Esophagus muscularis mucosa (tissue), 4 donors: ENCODE measurements at regions not wholly inside any gene's neighbourhood (a gene's known extent, or its start where the extent isn't known, plus 50 kb on each side); places are given as distances from the start of the nearest gene placed in this dataset.

ENCODE experiments used
- DNase-seq: peaks from one replicate; pipeline ENCODE4 v3.0.0-alpha.2; 2017; ENCODE audit errors: extremely low spot score
- H3K27ac ChIP-seq, 4 donors: fragments of 200-600 bp; sonication (generic); replicated peaks in 1 of 4; 1 replicate in 3 of 4; 2 replicates in 1 of 4; pipeline ENCODE4 v1.5.1; 2016 to 2019; ENCODE audit warnings: mild to moderate bottlenecking in 1 of 4
- H3K27me3 ChIP-seq, 4 donors: fragments of 200-600 bp; sonication (generic); one replicate each; pipeline versions ENCODE4 v1.5.1 to v1.6.0; 2016 to 2019
- H3K36me3 ChIP-seq, 4 donors: fragments of 200-600 bp; sonication (generic); one replicate each; pipeline ENCODE4 v1.5.1; 2016 to 2019
- H3K4me1 ChIP-seq, 4 donors: fragments of 200-600 bp; sonication (generic); one replicate each; pipeline ENCODE4 v1.5.1; 2016 to 2019
- H3K4me3 ChIP-seq, 4 donors: fragments of 200-600 bp; sonication (generic); 1 replicate in 2 of 4; 2 replicates in 2 of 4; pipeline ENCODE4 v1.5.1; 2016 to 2019; ENCODE audit warnings: mild to moderate bottlenecking in 4 of 4, moderate library complexity in 1 of 4
- H3K9me3 ChIP-seq, 4 donors: fragments of 200-600 bp; sonication (generic); 1 replicate in 3 of 4; 2 replicates in 1 of 4; pipeline ENCODE4 v1.5.1; 2016 to 2019
- EP300 ChIP-seq: sonication (generic); formaldehyde crosslinking; IDR thresholded peaks from one replicate; pipeline ENCODE4 v1.6.1; 2017; ENCODE audit warnings: antibody characterized with exemption
- POLR2A ChIP-seq: fragments of 450-650 bp; IDR thresholded peaks from one replicate; pipeline ENCODE4 v1.6.1; 2017; ENCODE audit warnings: antibody characterized with exemption, moderate library complexity, mild to moderate bottlenecking, low read depth
- POLR2AphosphoS5 ChIP-seq, 2 donors: sonication (generic); formaldehyde crosslinking; IDR thresholded peaks; one replicate each; pipeline ENCODE4 v1.6.1; 2017; ENCODE audit warnings: antibody characterized with exemption in 2 of 2
- WGBS: methylation state at CpG from one replicate; pipeline ENCODE4 v1.1.5; 2018; 5-methylcytosine and 5-hydroxymethylcytosine counted together
- intact Hi-C: fragments of 100-400 bp; cut with DNase I; formaldehyde crosslinking; loops from one replicate; pipeline ENCODE4 v1.15.1; 2023
- TF ChIP-seq, protein P1 (sequence below), 3 experiments: fragments of 200-600 bp in 2 of 3; fragments of 450-650 bp in 1 of 3; sonication (generic) in 2 of 3; IDR thresholded peaks; one replicate each; pipeline ENCODE4 v1.5.1; 2017 to 2019; ENCODE audit warnings: antibody characterized with exemption in 3 of 3, mild to moderate bottlenecking in 2 of 3, moderate library complexity in 1 of 3

DNA sequence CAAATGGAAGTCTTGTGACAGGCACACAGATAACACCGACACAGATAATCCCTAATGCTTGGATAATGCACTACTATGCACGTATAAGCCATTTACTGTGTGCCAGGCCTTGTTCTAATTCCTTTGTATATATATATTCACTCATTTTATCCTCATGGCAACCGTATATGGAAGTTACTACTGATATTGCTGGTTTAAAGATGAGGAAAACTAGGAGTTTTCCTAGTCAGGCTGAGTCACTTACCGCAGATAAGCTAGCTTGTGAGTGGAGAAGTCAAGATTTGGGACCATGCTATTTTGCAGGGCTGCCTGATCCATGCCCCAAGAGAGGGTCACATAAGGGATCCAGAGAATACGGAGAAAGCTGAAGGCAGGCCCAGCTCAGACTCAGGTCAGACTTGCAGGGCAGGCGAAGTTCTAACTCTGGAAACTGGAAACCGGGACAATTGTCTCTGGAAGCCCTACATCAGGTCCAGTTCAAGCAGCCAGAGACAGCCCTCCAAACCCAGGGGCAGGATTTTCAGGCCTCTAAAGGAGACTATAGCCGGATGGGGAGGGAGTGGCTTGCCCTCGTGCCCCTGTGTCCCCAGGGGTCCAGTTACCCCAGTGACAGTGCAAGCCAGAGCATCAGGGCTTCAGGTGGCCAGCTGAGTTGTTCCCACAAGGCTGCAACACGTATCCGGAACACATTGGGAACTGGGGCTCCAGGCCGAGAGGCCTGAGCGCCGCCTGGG, 534.8 kb downstream of the INSC start:
- WGBS = 69% methylated on average over 10 of the region's 14 CpGs
- Histone ChIP-seq H3K9me3 (no peaks in the 10 kb centered on the region), H3K4me3 (peak overlapping the region in 3 of 4 donors; percentile 51 to 55 (median 52)), H3K27me3 (no peaks in the 10 kb centered on the region), H3K27ac (peak overlapping the region; percentile 53 to 70 (median 63)), H3K36me3 (no peaks in the 10 kb centered on the region), H3K4me1 (peaks cover 8 to 16% (median 15%) of the 10 kb centered on the region in 4 donors)
- TF ChIP-seq POLR2A = no peak
- TF ChIP-seq EP300 = no peak
- TF ChIP-seq, protein P1, sequence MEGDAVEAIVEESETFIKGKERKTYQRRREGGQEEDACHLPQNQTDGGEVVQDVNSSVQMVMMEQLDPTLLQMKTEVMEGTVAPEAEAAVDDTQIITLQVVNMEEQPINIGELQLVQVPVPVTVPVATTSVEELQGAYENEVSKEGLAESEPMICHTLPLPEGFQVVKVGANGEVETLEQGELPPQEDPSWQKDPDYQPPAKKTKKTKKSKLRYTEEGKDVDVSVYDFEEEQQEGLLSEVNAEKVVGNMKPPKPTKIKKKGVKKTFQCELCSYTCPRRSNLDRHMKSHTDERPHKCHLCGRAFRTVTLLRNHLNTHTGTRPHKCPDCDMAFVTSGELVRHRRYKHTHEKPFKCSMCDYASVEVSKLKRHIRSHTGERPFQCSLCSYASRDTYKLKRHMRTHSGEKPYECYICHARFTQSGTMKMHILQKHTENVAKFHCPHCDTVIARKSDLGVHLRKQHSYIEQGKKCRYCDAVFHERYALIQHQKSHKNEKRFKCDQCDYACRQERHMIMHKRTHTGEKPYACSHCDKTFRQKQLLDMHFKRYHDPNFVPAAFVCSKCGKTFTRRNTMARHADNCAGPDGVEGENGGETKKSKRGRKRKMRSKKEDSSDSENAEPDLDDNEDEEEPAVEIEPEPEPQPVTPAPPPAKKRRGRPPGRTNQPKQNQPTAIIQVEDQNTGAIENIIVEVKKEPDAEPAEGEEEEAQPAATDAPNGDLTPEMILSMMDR (IDR thresholded peaks at IDR 0.05) = no peak
- no peak for TF ChIP-seq POLR2AphosphoS5 (IDR thresholded peaks at IDR 0.05)
- intact Hi-C loops = loop anchor here (5.0 kb wide), 3 partner anchors 168 to 963 kb away; no protein-coding TSS in a partner anchor
- DNase-seq = no peak

GRCh38 chr11:15650105-15650938, 535.6 kb downstream of the INSC start:
- H3K4me1 ChIP-seq = peaks cover 8 to 16% (median 15%) of the 10 kb centered on the region in 4 donors
- WGBS = 19% methylated on average over 22 of the region's 41 CpGs
- H3K27me3 ChIP-seq = no peaks in the 10 kb centered on the region
- intact Hi-C loops = loop anchor here (5.0 kb wide), 3 partner anchors 167 to 962 kb away; no protein-coding TSS in a partner anchor
- H3K36me3 ChIP-seq = no peaks in the 10 kb centered on the region
- H3K4me3 ChIP-seq = peak overlapping the region; percentile 51 to 62 (median 54)
- TF ChIP-seq POLR2AphosphoS5 (IDR thresholded peaks at IDR 0.05) (peak in 1 of 2 donors; percentile 73), POLR2A (no peak), EP300 (no peak)
- TF ChIP-seq, protein P1 (IDR thresholded peaks at IDR 0.05) = peak; percentile 96 to 99 (median 96)
- DNase-seq = peak; percentile 98
- peak overlapping the region; percentile 61 to 73 (median 68) for H3K27ac ChIP-seq
- H3K9me3 ChIP-seq = no peaks in the 10 kb centered on the region

DNA sequence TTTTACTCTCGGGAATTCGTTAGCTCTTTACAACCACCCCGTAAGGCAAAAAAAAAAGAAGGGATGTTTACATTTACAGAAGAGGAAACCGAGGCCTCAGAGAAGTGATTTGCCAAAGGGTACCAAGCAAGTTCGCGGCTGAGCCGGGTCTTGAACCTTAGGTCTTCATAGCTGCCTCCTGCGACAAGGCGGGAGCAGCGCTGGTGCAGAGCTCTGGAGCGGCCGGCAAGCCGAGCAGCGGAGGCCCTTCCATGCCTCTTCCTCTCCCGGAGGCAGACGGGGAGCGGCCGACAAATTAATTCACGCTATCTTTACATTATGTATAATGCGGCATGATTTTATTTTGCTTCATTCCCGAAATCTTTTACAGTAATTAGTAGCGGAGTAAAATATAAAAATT, 536.3 kb downstream of the INSC start:
- WGBS = 84% methylated on average over 22 of the region's 22 CpGs
- TF ChIP-seq POLR2A (no peak), EP300 (no peak), POLR2AphosphoS5 (IDR thresholded peaks at IDR 0.05) (no peak)
- TF ChIP-seq, protein P1 (IDR thresholded peaks at IDR 0.05) = no peak
- H3K9me3 ChIP-seq = no peaks in the 10 kb centered on the region
- no peaks in the 10 kb centered on the region for H3K36me3 ChIP-seq
- intact Hi-C loops = loop anchor here (5.0 kb wide), 3 partner anchors 166 to 961 kb away; no protein-coding TSS in a partner anchor
- H3K27ac ChIP-seq = no peak overlapping the region
- peaks cover 8 to 16% (median 15%) of the 10 kb centered on the region in 4 donors for H3K4me1 ChIP-seq
- H3K27me3 ChIP-seq = no peaks in the 10 kb centered on the region
- no peak overlapping the region for H3K4me3 ChIP-seq
- DNase-seq = no peak

GRCh38 chr11:15651816-15652215, 537.1 kb downstream of the INSC start:
- intact Hi-C loops = loop anchor here (5.0 kb wide), 3 partner anchors 165 to 960 kb away; no protein-coding TSS in a partner anchor
- TF ChIP-seq POLR2A (no peak), EP300 (no peak)
- TF ChIP-seq, protein P1 (IDR thresholded peaks at IDR 0.05) = no peak
- H3K27me3 ChIP-seq = no peaks in the 10 kb centered on the region
- DNase-seq = no peak
- WGBS = 81% methylated on average over 11 of the region's 11 CpGs
- no peaks in the 10 kb centered on the region for H3K9me3 ChIP-seq
- H3K4me1 ChIP-seq = peaks cover 8 to 16% (median 15%) of the 10 kb centered on the region in 4 donors
- H3K27ac ChIP-seq = no peak overlapping the region
- peak overlapping the region in 2 of 4 donors; percentile 15 to 40 for H3K4me3 ChIP-seq
- H3K36me3 ChIP-seq = no peaks in the 10 kb centered on the region
